GM23338 (cell line): ENCODE measurements at regions not wholly inside any gene's neighbourhood (a gene's known extent, or its start where the extent isn't known, plus 50 kb on each side); places are given as distances from the start of the nearest gene placed in this dataset.
"Not testable (repeated sequence)": the region's sequence is repeated elsewhere in the genome, so short reads cannot be mapped to it uniquely, and the experiment has no call there.

ENCODE experiments used
- ATAC-seq: fragments of 200-7000 bp; cut with Tn5 transposase; 3 replicates; pipeline ENCODE4 v1.9.1; 2020
- DNase-seq: peaks from one replicate; pipeline ENCODE4 v3.0.0-alpha.2; 2015; ENCODE audit warnings: low spot score
- H2AFZ ChIP-seq: fragments of 200-600 bp; sonication (generic); 2 replicates; pipeline ENCODE4 v1.8.0; 2016; ENCODE audit warnings: antibody characterized with exemption, mild to moderate bottlenecking, moderate library complexity
- H3F3A ChIP-seq: fragments of 200-600 bp; sonication (generic); replicated peaks from 2 replicates; pipeline ENCODE4 v1.8.0; 2017; ENCODE audit warnings: antibody characterized with exemption, mixed run types, low read depth
- H3K27ac ChIP-seq: fragments of 200-600 bp; sonication (generic); 2 replicates; pipeline ENCODE4 v1.6.1; 2016; ENCODE audit warnings: low read depth
- H3K27me3 ChIP-seq: fragments of 200-600 bp; sonication (generic); 2 replicates; pipeline ENCODE4 v1.8.0; 2016; ENCODE audit warnings: mild to moderate bottlenecking, mixed run types, moderate library complexity; ENCODE audit not compliant: insufficient read depth
- H3K36me3 ChIP-seq: fragments of 200-600 bp; sonication (generic); 2 replicates; pipeline ENCODE4 v1.8.0; 2016; ENCODE audit warnings: mild to moderate bottlenecking; ENCODE audit not compliant: insufficient read depth
- H3K4me1 ChIP-seq: fragments of 200-600 bp; sonication (generic); 2 replicates; pipeline ENCODE4 v1.8.0; 2016; ENCODE audit warnings: mild to moderate bottlenecking, moderate library complexity; ENCODE audit not compliant: insufficient read depth
- H3K4me2 ChIP-seq: fragments of 200-600 bp; sonication (generic); 2 replicates; pipeline ENCODE4 v1.7.1; 2017; ENCODE audit warnings: mixed run types
- H3K4me3 ChIP-seq: fragments of 200-600 bp; sonication (generic); 2 replicates; pipeline ENCODE4 v1.6.1; 2016; ENCODE audit warnings: mixed run types
- H3K79me2 ChIP-seq: fragments of 200-600 bp; sonication (generic); replicated peaks from 2 replicates; pipeline ENCODE4 v1.8.0; 2017; ENCODE audit warnings: mild to moderate bottlenecking; ENCODE audit not compliant: insufficient read depth
- H3K9me2 ChIP-seq: fragments of 200-600 bp; sonication (generic); 2 replicates; pipeline ENCODE4 v1.8.0; 2017; ENCODE audit not compliant: insufficient read depth
- H4K20me1 ChIP-seq: fragments of 200-600 bp; sonication (generic); replicated peaks from 2 replicates; pipeline ENCODE4 v1.8.0; 2017; ENCODE audit warnings: mild to moderate bottlenecking; ENCODE audit not compliant: insufficient read depth
- H3K27ac Mint-ChIP-seq: 2 replicates; pipeline ENCODE4 v1.8.0; 2020; ENCODE audit warnings: inconsistent platforms, mild to moderate bottlenecking, moderate library complexity, mixed read lengths
- H3K27me3 Mint-ChIP-seq: 3 replicates; pipeline ENCODE4 v1.8.0; 2022; ENCODE audit warnings: low read depth, mild to moderate bottlenecking, moderate library complexity, mixed read lengths, inconsistent platforms; ENCODE audit not compliant: insufficient read depth, poor library complexity
- H3K36me3 Mint-ChIP-seq: 3 replicates; pipeline ENCODE4 v1.8.0; 2021; ENCODE audit warnings: low read depth, mild to moderate bottlenecking, inconsistent platforms, moderate library complexity, mixed read lengths
- H3K4me1 Mint-ChIP-seq: 3 replicates; pipeline ENCODE4 v1.8.0; 2020; ENCODE audit warnings: mild to moderate bottlenecking, inconsistent platforms, mixed read lengths
- H3K4me3 Mint-ChIP-seq: 3 replicates; pipeline ENCODE4 v1.8.0; 2021; ENCODE audit warnings: moderate library complexity, mild to moderate bottlenecking, inconsistent platforms, mixed read lengths
- H3K9me3 Mint-ChIP-seq: 3 replicates; pipeline ENCODE4 v1.8.0; 2020; ENCODE audit warnings: moderate library complexity, mild to moderate bottlenecking, inconsistent platforms, mixed read lengths
- CREB1 ChIP-seq: fragments of 250-450 bp; sonication (Bioruptor Pico); IDR thresholded peaks from 2 replicates; pipeline ENCODE4 v1.5.0; 2020; ENCODE audit warnings: low read depth, mild to moderate bottlenecking, moderate library complexity
- EZH2 ChIP-seq: fragments of 200-600 bp; sonication (generic); IDR thresholded peaks from one replicate; pipeline ENCODE4 v1.8.0; 2017; ENCODE audit warnings: antibody characterized with exemption, mild to moderate bottlenecking, low read depth; ENCODE audit not compliant: unreplicated experiment
- JUNB ChIP-seq: IDR thresholded peaks from one replicate; pipeline ENCODE4 v1.6.1; 2016; ENCODE audit warnings: antibody characterized with exemption; ENCODE audit not compliant: unreplicated experiment
- NANOG ChIP-seq: IDR thresholded peaks from 2 replicates; pipeline ENCODE4 v1.6.1; 2016; ENCODE audit warnings: antibody characterized with exemption, borderline replicate concordance
- POLR2AphosphoS5 ChIP-seq: IDR thresholded peaks from 2 replicates; pipeline ENCODE4 v1.6.1; 2016; ENCODE audit warnings: antibody characterized with exemption, low read depth
- STAT1 ChIP-seq: IDR thresholded peaks from one replicate; pipeline ENCODE4 v1.6.1; 2016; ENCODE audit warnings: antibody characterized with exemption; ENCODE audit not compliant: unreplicated experiment
- ZNF114 ChIP-seq: fragments of 250-450 bp; sonication (Bioruptor Pico); IDR thresholded peaks from 2 replicates; pipeline ENCODE4 v1.5.0; 2020; ENCODE audit warnings: mild to moderate bottlenecking, moderate library complexity
- ZNF331 ChIP-seq: fragments of 250-450 bp; sonication (Bioruptor Pico); IDR thresholded peaks from 2 replicates; pipeline ENCODE4 v1.5.0; 2020; ENCODE audit warnings: low read depth, mild to moderate bottlenecking, moderate library complexity
- TF ChIP-seq, protein P1 (sequence below): IDR thresholded peaks from 2 replicates; pipeline ENCODE4 v1.6.1; 2016; ENCODE audit warnings: antibody characterized with exemption
- TF ChIP-seq, protein P2 (sequence below), 2 experiments: fragments of 200-600 bp in 1 of 2; sonication (generic) in 1 of 2; conservative IDR thresholded peaks; 2 replicates each; pipeline versions ENCODE4 v1.5.1 to v1.6.1; 2016 to 2017; ENCODE audit warnings: antibody characterized with exemption in 2 of 2, low read depth in 2 of 2, mild to moderate bottlenecking in 2 of 2, moderate library complexity in 1 of 2
- TF ChIP-seq, protein P3 (sequence below): IDR thresholded peaks from one replicate; pipeline ENCODE4 v1.6.1; 2018; ENCODE audit warnings: antibody characterized with exemption; ENCODE audit not compliant: unreplicated experiment

DNA sequence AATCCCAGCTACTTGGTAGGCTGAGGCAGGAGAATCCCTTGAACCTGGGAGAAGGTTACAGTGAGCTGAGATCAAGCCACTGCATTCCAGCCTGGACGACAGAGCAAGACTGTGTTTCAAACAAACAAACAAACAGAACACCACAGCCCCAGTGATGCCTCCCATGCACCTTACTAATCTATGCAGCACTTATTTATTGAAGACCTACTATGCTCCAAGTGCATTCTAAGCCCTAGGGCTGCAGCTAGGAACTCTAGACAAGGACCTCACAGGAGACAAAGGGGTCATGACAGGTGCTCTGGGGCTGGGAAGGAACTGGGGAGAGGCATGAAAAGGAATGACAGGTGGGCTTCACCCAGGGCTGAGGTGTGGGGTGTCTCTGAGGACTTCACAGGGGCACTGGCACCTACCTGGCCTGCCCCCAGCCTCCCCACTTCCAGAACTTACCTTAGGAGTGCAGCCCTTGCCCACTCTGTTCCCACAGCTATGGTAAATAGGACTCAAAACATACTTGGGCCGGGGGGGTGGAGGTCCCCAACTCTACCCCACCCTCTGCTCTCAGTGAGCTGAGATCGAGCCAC is 69.4 kb downstream of the C9orf50 start:
- Histone ChIP-seq H3K9me2 (no peaks in the 10 kb centered on the region), H3F3A (no peaks in the 10 kb centered on the region), H3K27ac (no peak overlapping the region), H3K4me3 (no peak overlapping the region), H3K4me2 (no peak overlapping the region), H3K79me2 (no peaks in the 10 kb centered on the region), H3K27me3 (peaks cover 60% of the 10 kb centered on the region), H4K20me1 (no peaks in the 10 kb centered on the region), H3K4me1 (peaks cover 14% of the 10 kb centered on the region), H2AFZ (no peak overlapping the region), H3K36me3 (no peaks in the 10 kb centered on the region)
- H3K4me1 Mint-ChIP-seq: peaks cover 21% of the 10 kb centered on the region
- no peaks in the 10 kb centered on the region for H3K36me3 Mint-ChIP-seq
- H3K27ac Mint-ChIP-seq: no peak overlapping the region
- peaks cover 30% of the 10 kb centered on the region for H3K27me3 Mint-ChIP-seq
- DNase-seq (no peak), ATAC-seq (no peak)
- TF ChIP-seq JUNB (no peak), STAT1 (no peak), EZH2 (no peak), ZNF331 (no peak), NANOG (no peak), POLR2AphosphoS5 (no peak), CREB1 (CRISPR knock-in tag) (no peak), ZNF114 (CRISPR knock-in tag) (no peak)
- TF ChIP-seq, protein P1, sequence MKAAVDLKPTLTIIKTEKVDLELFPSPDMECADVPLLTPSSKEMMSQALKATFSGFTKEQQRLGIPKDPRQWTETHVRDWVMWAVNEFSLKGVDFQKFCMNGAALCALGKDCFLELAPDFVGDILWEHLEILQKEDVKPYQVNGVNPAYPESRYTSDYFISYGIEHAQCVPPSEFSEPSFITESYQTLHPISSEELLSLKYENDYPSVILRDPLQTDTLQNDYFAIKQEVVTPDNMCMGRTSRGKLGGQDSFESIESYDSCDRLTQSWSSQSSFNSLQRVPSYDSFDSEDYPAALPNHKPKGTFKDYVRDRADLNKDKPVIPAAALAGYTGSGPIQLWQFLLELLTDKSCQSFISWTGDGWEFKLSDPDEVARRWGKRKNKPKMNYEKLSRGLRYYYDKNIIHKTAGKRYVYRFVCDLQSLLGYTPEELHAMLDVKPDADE: no peak
- TF ChIP-seq, protein P2, sequence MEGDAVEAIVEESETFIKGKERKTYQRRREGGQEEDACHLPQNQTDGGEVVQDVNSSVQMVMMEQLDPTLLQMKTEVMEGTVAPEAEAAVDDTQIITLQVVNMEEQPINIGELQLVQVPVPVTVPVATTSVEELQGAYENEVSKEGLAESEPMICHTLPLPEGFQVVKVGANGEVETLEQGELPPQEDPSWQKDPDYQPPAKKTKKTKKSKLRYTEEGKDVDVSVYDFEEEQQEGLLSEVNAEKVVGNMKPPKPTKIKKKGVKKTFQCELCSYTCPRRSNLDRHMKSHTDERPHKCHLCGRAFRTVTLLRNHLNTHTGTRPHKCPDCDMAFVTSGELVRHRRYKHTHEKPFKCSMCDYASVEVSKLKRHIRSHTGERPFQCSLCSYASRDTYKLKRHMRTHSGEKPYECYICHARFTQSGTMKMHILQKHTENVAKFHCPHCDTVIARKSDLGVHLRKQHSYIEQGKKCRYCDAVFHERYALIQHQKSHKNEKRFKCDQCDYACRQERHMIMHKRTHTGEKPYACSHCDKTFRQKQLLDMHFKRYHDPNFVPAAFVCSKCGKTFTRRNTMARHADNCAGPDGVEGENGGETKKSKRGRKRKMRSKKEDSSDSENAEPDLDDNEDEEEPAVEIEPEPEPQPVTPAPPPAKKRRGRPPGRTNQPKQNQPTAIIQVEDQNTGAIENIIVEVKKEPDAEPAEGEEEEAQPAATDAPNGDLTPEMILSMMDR (conservative IDR thresholded peaks at IDR 0.05; ENCODE audit: low read depth in 2 of 2): no peak
- TF ChIP-seq, protein P3, sequence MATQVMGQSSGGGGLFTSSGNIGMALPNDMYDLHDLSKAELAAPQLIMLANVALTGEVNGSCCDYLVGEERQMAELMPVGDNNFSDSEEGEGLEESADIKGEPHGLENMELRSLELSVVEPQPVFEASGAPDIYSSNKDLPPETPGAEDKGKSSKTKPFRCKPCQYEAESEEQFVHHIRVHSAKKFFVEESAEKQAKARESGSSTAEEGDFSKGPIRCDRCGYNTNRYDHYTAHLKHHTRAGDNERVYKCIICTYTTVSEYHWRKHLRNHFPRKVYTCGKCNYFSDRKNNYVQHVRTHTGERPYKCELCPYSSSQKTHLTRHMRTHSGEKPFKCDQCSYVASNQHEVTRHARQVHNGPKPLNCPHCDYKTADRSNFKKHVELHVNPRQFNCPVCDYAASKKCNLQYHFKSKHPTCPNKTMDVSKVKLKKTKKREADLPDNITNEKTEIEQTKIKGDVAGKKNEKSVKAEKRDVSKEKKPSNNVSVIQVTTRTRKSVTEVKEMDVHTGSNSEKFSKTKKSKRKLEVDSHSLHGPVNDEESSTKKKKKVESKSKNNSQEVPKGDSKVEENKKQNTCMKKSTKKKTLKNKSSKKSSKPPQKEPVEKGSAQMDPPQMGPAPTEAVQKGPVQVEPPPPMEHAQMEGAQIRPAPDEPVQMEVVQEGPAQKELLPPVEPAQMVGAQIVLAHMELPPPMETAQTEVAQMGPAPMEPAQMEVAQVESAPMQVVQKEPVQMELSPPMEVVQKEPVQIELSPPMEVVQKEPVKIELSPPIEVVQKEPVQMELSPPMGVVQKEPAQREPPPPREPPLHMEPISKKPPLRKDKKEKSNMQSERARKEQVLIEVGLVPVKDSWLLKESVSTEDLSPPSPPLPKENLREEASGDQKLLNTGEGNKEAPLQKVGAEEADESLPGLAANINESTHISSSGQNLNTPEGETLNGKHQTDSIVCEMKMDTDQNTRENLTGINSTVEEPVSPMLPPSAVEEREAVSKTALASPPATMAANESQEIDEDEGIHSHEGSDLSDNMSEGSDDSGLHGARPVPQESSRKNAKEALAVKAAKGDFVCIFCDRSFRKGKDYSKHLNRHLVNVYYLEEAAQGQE: no peak
- no peaks in the 10 kb centered on the region; the same call in 2 of the 3 replicates for H3K9me3 Mint-ChIP-seq
- H3K4me3 Mint-ChIP-seq: no peak overlapping the region

DNA sequence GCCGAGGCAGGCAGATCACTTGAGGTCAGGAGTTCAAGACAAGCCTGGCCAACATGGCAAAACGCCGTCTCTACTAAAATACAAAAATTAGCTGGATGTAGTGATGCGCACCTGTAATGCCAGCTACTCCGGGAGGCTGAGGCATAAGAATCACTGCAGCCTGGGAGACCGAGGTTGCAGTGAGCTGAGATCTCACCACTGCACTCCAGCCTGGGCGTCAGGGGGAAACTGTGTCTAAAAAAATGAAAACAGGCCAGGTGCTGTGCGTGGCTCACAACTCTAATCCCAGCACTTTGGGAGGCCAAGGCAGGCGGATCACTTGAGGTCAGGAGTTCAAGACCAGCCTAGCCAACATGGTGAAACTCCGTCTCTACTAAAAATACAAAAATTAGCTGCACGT is 69.9 kb downstream of the C9orf50 start:
- H3K9me3 Mint-ChIP-seq, ATAC-seq, H4K20me1 ChIP-seq, H2AFZ ChIP-seq, H3K9me2 ChIP-seq, H3K36me3 Mint-ChIP-seq, H3K79me2 ChIP-seq, H3K36me3 ChIP-seq, H3K4me1 ChIP-seq, H3K27ac ChIP-seq, H3F3A ChIP-seq, H3K27ac Mint-ChIP-seq, DNase-seq: not testable (repeated sequence)
- Histone ChIP-seq H3K4me2 (peak overlapping the region; percentile 95; the same call in 1 of the 2 replicates), H3K4me3 (peak overlapping the region; percentile 65; the same call in 1 of the 2 replicates), H3K27me3 (peaks cover 60% of the 10 kb centered on the region)
- Mint-ChIP-seq H3K4me1 (peaks cover 17% of the 10 kb centered on the region), H3K27me3 (peaks cover 31% of the 10 kb centered on the region), H3K4me3 (peak overlapping the region; percentile 70)
